ENCODE measurements at regions not wholly inside any gene's neighbourhood (a gene's known extent, or its start where the extent isn't known, plus 50 kb on each side); places are given as distances from the start of the nearest gene placed in this dataset.
A peak's percentile ranks its signal among the peaks of the same experiment; 100 is the strongest.

GRCh38 chr6:144335311-144335861 lies 50.3 kb downstream of the UTRN start:
- DNase-seq (ENCODE audit: low read depth in 3 of 3, low spot score in 2 of 3) = no peak

- DNase-seq (ENCODE audit: low read depth in 3 of 3, low spot score in 2 of 3) = no peak
These were observed 50.8 kb downstream of the UTRN start for GRCh38 chr6:144335914-144336313.

- DNase-seq (ENCODE audit: low read depth in 3 of 3, low spot score in 2 of 3) = no peak
These were observed 51.8 kb downstream of the UTRN start for GRCh38 chr6:144336900-144337299.

- DNase-seq (ENCODE audit: low read depth in 3 of 3, low spot score in 2 of 3) = no peak
These were observed 53.3 kb downstream of the UTRN start for GRCh38 chr6:144338474-144338873.

- DNase-seq (ENCODE audit: low read depth in 3 of 3, low spot score in 2 of 3) = no peak
These were observed 54.0 kb downstream of the UTRN start for GRCh38 chr6:144338951-144339700.

- no peak for DNase-seq (ENCODE audit: low read depth in 3 of 3, low spot score in 2 of 3)
These were observed 54.8 kb downstream of the UTRN start for GRCh38 chr6:144339859-144340452.

GRCh38 chr6:144340541-144341371 lies 55.6 kb downstream of the UTRN start:
- DNase-seq (ENCODE audit: low read depth in 3 of 3, low spot score in 2 of 3) = no peak

- no peak for DNase-seq (ENCODE audit: low read depth in 3 of 3, low spot score in 2 of 3)
These were observed 56.8 kb downstream of the UTRN start for GRCh38 chr6:144341831-144342527.

- no peak for DNase-seq (ENCODE audit: low read depth in 3 of 3, low spot score in 2 of 3)
These were observed 58.7 kb downstream of the UTRN start for GRCh38 chr6:144343701-144344428.

GRCh38 chr6:144344646-144345045 lies 59.5 kb downstream of the UTRN start:
- DNase-seq (ENCODE audit: low read depth in 3 of 3, low spot score in 2 of 3) = no peak

- DNase-seq (ENCODE audit: low read depth in 3 of 3, low spot score in 2 of 3) = no peak
These were observed 60.3 kb downstream of the UTRN start for GRCh38 chr6:144345451-144345850.

GRCh38 chr6:144346719-144347447 lies 61.7 kb downstream of the UTRN start:
- DNase-seq (ENCODE audit: low read depth in 3 of 3, low spot score in 2 of 3) = no peak

- no peak for DNase-seq (ENCODE audit: low read depth in 3 of 3, low spot score in 2 of 3)
These were observed 62.3 kb downstream of the UTRN start for GRCh38 chr6:144347448-144347759.

- DNase-seq (ENCODE audit: low read depth in 3 of 3, low spot score in 2 of 3) = no peak
These were observed 62.8 kb downstream of the UTRN start for GRCh38 chr6:144347933-144348332.

- DNase-seq (ENCODE audit: low read depth in 3 of 3, low spot score in 2 of 3) = peak in 2 of 3 donors; percentile 35 to 51
These were observed 64.8 kb downstream of the UTRN start for GRCh38 chr6:144349690-144350527.

- no peak for DNase-seq (ENCODE audit: low read depth in 3 of 3, low spot score in 2 of 3)
These were observed 65.4 kb downstream of the UTRN start for GRCh38 chr6:144350528-144350880.

- no peak for DNase-seq (ENCODE audit: low read depth in 3 of 3, low spot score in 2 of 3)
These were observed 66.4 kb downstream of the UTRN start for GRCh38 chr6:144351379-144352127.

GRCh38 chr6:144352331-144352730 lies 67.2 kb downstream of the UTRN start:
- DNase-seq (ENCODE audit: low read depth in 3 of 3, low spot score in 2 of 3) = no peak
